Stomach smooth muscle (tissue), 2 donors: ENCODE measurements at regions not wholly inside any gene's neighbourhood (a gene's known extent, or its start where the extent isn't known, plus 50 kb on each side); places are given as distances from the start of the nearest gene placed in this dataset.
A peak's percentile ranks its signal among the peaks of the same experiment; 100 is the strongest.
"Not testable (repeated sequence)": the region's sequence is repeated elsewhere in the genome, so short reads cannot be mapped to it uniquely, and the experiment has no call there.

Experiments used
- H3K27ac ChIP-seq: one replicate; pipeline ENCODE4 v1.7.0; 2013; ENCODE audit warnings: mild to moderate bottlenecking, low read length, inconsistent platforms
- H3K27me3 ChIP-seq, 2 donors: one replicate each; pipeline ENCODE4 v1.7.0; 2013; ENCODE audit warnings: low read length in 2 of 2; ENCODE audit not compliant: insufficient read depth in 2 of 2, control insufficient read depth in 1 of 2
- H3K36me3 ChIP-seq, 2 donors: one replicate each; pipeline ENCODE4 v1.7.0; 2013; ENCODE audit warnings: low read length in 2 of 2; ENCODE audit not compliant: control insufficient read depth in 2 of 2, insufficient read depth in 2 of 2
- H3K4me1 ChIP-seq: one replicate; pipeline ENCODE4 v1.7.0; 2013; ENCODE audit warnings: low read length; ENCODE audit not compliant: control insufficient read depth, insufficient read depth
- H3K4me3 ChIP-seq, 2 donors: one replicate each; pipeline ENCODE4 v1.7.0; 2013; ENCODE audit warnings: low read length in 2 of 2
- H3K9ac ChIP-seq, 2 donors: one replicate each; pipeline ENCODE4 v1.7.0; 2013; ENCODE audit warnings: low read length in 2 of 2, mild to moderate bottlenecking in 1 of 2
- H3K9me3 ChIP-seq, 2 donors: one replicate each; pipeline ENCODE4 v1.7.0; 2013; ENCODE audit warnings: low read length in 2 of 2; ENCODE audit not compliant: control insufficient read depth in 2 of 2
- donor health status: healthy.
- donor health status: Pancreatic carcinoma.

DNA sequence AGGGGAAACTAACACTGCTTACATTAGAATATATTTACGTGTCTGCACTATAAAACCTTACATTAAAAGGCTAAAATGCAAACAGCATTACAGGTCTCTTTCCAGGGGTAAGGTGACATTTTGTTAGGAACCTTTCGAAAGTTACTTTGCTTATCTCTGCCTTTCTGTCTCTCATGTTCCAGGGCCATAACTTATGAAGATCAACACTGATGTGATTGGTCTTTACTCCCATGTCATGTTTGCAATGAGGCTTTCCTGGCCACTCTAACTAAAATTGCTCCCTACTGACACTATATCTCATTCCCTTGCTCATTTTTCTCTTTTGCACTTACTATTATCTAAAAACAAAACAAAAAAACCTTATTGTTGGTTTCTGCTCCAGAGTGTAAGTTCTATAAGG, 119.0 kb downstream of the JRKL start:
- H3K27me3 ChIP-seq: no peaks in the 10 kb centered on the region
- H3K4me3 ChIP-seq: no peak overlapping the region
- no peaks in the 10 kb centered on the region for H3K4me1 ChIP-seq
- no peak overlapping the region for H3K27ac ChIP-seq
- H3K9me3 ChIP-seq: no peaks in the 10 kb centered on the region
- H3K9ac ChIP-seq: no peak overlapping the region
- H3K36me3 ChIP-seq: no peaks in the 10 kb centered on the region

DNA sequence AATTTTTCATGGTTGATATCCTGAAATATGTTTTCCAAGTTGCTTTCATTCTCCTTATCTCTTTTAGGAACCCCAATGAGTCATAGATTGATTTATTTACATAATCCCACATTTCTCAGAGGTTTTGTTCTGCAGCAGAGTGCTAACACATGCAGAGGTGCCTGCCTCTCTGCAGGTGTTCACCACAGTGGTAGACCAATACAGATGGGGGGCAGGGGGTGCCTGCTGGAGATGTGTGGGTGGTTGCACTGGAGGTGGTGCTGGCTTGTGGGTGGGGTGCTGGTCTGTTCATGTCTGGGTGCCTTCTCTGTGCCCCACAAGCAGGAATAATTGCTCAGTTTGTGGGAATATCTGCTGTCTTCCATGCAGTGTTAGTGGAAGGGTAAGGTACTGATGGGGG, 131.1 kb downstream of the JRKL start:
- no peaks in the 10 kb centered on the region for H3K4me1 ChIP-seq
- H3K9ac ChIP-seq: no peak overlapping the region
- H3K36me3 ChIP-seq: no peaks in the 10 kb centered on the region
- no peak overlapping the region for H3K4me3 ChIP-seq
- no peak overlapping the region for H3K27ac ChIP-seq
- peaks cover 0 to 6% of the 10 kb centered on the region in 2 donors for H3K9me3 ChIP-seq
- H3K27me3 ChIP-seq: no peaks in the 10 kb centered on the region

DNA sequence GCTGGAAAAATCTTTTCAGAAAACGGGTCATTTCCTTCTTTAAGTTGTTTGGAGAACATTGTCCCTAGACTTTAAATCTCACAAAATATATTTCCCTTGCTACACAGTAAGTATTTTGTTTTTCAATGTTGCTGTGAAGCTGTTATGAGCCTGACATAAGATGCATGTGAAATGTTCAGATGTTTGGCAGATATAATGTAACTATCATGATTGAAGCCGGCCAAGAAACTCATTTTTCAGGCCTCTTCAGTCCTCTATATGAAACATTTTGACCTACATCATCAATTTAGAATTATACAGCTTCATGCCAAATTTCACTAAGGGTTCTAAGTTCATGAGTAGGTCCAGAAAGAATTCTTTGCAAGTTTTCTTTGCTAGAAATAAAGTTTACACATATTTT, 133.8 kb downstream of the JRKL start:
- Histone ChIP-seq H3K36me3 (no peaks in the 10 kb centered on the region), H3K9ac (no peak overlapping the region), H3K27me3 (no peaks in the 10 kb centered on the region), H3K4me3 (no peak overlapping the region), H3K4me1 (no peaks in the 10 kb centered on the region), H3K9me3 (peaks cover 0 to 6% of the 10 kb centered on the region in 2 donors), H3K27ac (no peak overlapping the region)

DNA sequence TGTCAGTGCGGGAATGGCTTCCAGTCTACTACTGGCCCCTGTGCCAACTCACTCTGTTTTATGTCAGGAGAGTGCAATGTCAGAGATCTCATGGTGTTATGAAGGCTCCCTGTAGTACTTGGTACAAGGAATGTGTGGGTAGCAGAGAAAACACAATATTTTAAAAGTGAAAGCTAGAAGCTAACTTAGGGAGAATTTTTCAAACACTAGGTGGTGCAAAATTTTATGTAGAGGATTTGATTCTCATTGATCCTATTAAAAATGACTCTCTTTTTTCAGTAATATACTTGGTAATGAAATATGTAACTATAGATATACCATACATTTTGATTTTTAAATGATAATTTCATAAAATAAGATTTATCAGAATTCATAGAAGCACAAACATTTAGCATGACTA, 134.7 kb downstream of the JRKL start:
- Histone ChIP-seq H3K27ac (no peak overlapping the region), H3K36me3 (no peaks in the 10 kb centered on the region), H3K27me3 (no peaks in the 10 kb centered on the region), H3K9ac (no peak overlapping the region), H3K9me3 (peaks cover 0 to 6% of the 10 kb centered on the region in 2 donors), H3K4me1 (no peaks in the 10 kb centered on the region), H3K4me3 (peak overlapping the region in 1 of 2 donors; percentile 16)

DNA sequence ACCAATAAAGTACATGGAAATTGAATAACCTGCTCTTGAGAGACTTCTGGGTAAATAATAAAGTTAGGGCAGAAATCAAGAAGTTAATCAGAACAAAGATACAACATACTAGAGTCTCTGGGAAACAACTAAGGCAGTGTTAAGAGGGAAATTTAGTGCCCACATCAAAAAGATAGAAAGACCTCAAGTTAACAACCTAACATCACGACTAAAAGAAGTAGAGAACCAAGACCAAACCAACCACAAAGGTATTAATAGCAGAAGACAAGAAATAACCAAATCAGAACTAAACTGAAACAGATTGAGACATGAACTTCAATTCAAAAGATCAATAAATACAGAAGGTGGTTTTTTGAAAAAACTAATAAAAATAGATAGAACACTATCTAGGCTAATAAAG, 140.7 kb downstream of the JRKL start:
- H3K9me3 ChIP-seq: no peaks in the 10 kb centered on the region
- no peak overlapping the region for H3K27ac ChIP-seq
- no peaks in the 10 kb centered on the region for H3K36me3 ChIP-seq
- no peak overlapping the region for H3K9ac ChIP-seq
- H3K4me1 ChIP-seq: no peaks in the 10 kb centered on the region
- no peaks in the 10 kb centered on the region for H3K27me3 ChIP-seq
- H3K4me3 ChIP-seq: no peak overlapping the region

DNA sequence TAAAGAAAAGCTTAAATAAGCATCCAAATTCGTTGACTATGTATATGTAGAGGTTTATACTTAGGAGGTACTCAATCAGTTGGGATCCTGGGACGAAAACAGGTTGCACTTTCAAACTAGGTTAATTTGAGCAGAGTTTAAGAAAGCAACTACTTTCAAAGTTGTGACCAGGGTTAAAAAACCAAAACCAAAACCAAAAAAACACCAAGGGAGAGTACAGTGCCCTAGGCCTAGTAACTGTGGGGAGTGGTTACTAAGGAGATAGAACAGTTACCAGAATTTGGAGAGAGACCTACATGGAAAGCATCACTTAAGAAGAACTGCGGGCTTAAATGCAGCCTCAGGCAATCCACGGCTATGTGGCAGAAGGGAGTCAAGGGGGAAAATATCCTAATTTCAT, 148.3 kb downstream of the JRKL start:
- H3K36me3 ChIP-seq: no peaks in the 10 kb centered on the region
- H3K27me3 ChIP-seq: no peaks in the 10 kb centered on the region
- no peak overlapping the region for H3K27ac ChIP-seq
- no peak overlapping the region for H3K4me3 ChIP-seq
- no peak overlapping the region for H3K9ac ChIP-seq
- no peaks in the 10 kb centered on the region for H3K4me1 ChIP-seq
- no peaks in the 10 kb centered on the region for H3K9me3 ChIP-seq

DNA sequence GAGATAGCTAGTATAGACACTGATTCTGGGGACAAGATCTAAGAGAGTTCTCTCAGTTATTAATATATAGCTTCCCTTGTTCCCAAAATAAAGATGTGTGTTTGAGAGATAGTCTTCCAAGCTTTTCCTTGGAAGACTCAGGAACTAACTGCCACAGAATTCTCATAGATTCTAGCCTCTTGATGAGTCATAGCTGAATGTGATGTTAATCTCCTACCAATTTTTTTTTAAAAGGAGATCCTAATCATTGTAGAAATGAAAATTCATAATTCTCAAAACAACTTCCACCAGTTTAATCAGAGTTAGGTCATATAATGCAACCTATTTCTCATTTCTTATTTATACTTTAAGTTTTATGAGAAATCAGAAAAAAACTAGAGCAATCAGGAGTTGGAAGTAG, 148.8 kb downstream of the JRKL start:
- Histone ChIP-seq H3K9me3 (no peaks in the 10 kb centered on the region), H3K27ac (no peak overlapping the region), H3K4me1 (no peaks in the 10 kb centered on the region), H3K27me3 (no peaks in the 10 kb centered on the region), H3K36me3 (no peaks in the 10 kb centered on the region), H3K4me3 (no peak overlapping the region), H3K9ac (no peak overlapping the region)

DNA sequence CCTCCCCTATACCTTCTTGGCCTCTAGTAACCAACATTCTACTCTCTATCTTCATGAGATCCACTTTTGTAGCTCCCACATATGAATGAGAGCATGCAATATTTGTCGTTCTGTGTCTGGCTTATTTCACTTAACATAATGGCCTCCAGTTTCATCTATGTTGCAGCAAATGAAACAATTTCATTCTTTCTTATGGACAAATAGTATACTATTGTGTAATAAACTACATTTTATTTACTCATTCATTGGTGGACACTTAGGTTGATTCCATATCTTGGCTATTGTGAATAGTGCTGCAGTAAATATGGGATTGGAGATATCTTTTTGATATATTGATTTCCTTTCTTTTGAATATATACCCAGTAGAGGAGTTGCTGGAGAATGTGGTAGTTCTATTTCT, 151.1 kb downstream of the JRKL start:
- H3K4me1 ChIP-seq: no peaks in the 10 kb centered on the region
- no peak overlapping the region for H3K27ac ChIP-seq
- no peak overlapping the region for H3K4me3 ChIP-seq
- H3K36me3 ChIP-seq: no peaks in the 10 kb centered on the region
- peaks cover 0 to 3% of the 10 kb centered on the region in 2 donors for H3K27me3 ChIP-seq
- H3K9me3 ChIP-seq: no peaks in the 10 kb centered on the region
- no peak overlapping the region for H3K9ac ChIP-seq

DNA sequence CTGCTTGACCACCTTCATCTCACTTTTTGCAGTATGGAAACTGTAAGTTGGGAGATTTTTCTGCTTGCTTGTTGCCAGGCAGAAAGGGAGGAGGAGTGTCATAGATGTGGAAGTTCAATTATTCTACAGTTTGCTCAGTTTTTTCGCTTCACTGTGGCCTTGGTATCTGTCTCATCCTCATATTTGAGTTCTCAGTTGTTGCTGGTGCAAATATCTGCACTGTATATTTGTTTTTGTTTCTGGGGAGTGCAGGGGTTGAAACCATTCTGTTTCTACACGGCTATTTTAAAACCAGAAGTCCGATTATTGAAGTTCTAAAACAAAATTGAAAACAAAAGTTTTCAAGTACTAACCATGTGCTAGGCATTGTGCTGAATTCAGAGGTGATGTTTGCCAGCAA, 153.4 kb downstream of the JRKL start:
- Histone ChIP-seq H3K4me3 (no peak overlapping the region), H3K27ac (no peak overlapping the region), H3K4me1 (no peaks in the 10 kb centered on the region), H3K9me3 (no peaks in the 10 kb centered on the region), H3K9ac (no peak overlapping the region), H3K27me3 (peaks cover 0 to 3% of the 10 kb centered on the region in 2 donors), H3K36me3 (no peaks in the 10 kb centered on the region)

DNA sequence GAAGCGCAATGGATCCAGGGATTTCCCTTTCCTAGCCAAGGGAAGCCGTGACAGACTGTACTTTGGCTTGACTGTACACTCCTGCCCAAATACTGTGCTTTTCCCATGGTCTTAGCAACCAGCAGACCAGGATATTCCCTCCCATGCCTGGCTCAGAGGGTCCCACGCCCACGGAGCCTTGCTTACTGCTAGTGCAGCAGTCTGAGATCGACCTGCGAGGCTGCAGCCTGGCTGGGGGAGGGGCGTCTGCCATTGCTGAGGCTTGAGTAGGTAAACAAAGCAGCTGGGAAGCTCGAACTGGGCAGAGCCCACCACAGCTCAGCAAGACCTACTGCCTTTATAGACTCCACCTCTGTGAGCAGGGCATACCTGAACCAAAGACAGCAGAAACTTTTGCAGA, 155.4 kb downstream of the JRKL start:
- H3K9me3 ChIP-seq, H3K4me3 ChIP-seq, H3K9ac ChIP-seq, H3K27ac ChIP-seq, H3K27me3 ChIP-seq, H3K36me3 ChIP-seq, H3K4me1 ChIP-seq: not testable (repeated sequence)

DNA sequence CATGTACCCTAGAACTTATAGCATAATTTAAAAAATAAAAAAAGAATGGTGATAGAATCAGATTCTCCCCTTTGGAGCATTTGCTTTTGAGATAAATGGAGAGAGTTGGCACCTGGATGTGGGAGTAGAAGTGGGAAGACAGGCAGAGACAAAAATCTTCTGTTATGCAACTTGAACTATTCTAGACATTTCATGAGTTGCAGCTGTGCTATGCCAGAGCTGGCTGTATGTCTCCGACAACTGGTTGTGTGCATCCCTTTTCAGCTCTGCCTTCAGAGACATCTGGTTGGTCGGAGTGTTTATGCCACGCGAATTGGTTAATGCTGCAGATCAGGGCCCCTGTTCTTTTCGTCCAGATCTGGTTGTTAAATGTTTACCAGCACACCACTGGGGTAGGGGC, 161.3 kb downstream of the JRKL start:
- Histone ChIP-seq H3K36me3 (no peaks in the 10 kb centered on the region), H3K4me3 (no peak overlapping the region), H3K9ac (no peak overlapping the region), H3K27me3 (no peaks in the 10 kb centered on the region), H3K27ac (no peak overlapping the region), H3K9me3 (no peaks in the 10 kb centered on the region), H3K4me1 (no peaks in the 10 kb centered on the region)
